ENCODE measurements at regions not wholly inside any gene's neighbourhood (a gene's known extent, or its start where the extent isn't known, plus 50 kb on each side); places are given as distances from the start of the nearest gene placed in this dataset.
"Not testable (repeated sequence)": the region's sequence is repeated elsewhere in the genome, so short reads cannot be mapped to it uniquely, and the experiment has no call there.

- H3K9me3 ChIP-seq (ENCODE audit: control insufficient read depth, insufficient read depth, low read length) = no peaks in the 10 kb centered on the region
- peaks cover 14% of the 10 kb centered on the region; the same call in 1 of the 2 replicates for H3K4me1 ChIP-seq (ENCODE audit: insufficient read depth, low read length)
- no peak overlapping the region for H3K9ac ChIP-seq (ENCODE audit: low read depth, low read length)
- no peaks in the 10 kb centered on the region for H3K36me3 ChIP-seq (ENCODE audit: insufficient read depth, low read length)
These were observed 404.4 kb downstream of the SPRY2 start for GRCh38 chr13:79936368-79937136.

GRCh38 chr13:79935121-79935520 is 405.8 kb downstream of the SPRY2 start:
- Histone ChIP-seq H3K36me3 (ENCODE audit: insufficient read depth, low read length) (no peaks in the 10 kb centered on the region), H3K4me1 (ENCODE audit: insufficient read depth, low read length) (peaks cover 14% of the 10 kb centered on the region; the same call in 1 of the 2 replicates), H3K9me3 (ENCODE audit: control insufficient read depth, insufficient read depth, low read length) (peaks cover 5% of the 10 kb centered on the region; the same call in 1 of the 2 replicates), H3K9ac (ENCODE audit: low read depth, low read length) (no peak overlapping the region)

GRCh38 chr13:79933389-79933788 is 407.5 kb downstream of the SPRY2 start:
- Histone ChIP-seq H3K9me3 (ENCODE audit: control insufficient read depth, insufficient read depth, low read length) (peaks cover 5% of the 10 kb centered on the region; the same call in 1 of the 2 replicates), H3K9ac (ENCODE audit: low read depth, low read length) (no peak overlapping the region), H3K36me3 (ENCODE audit: insufficient read depth, low read length) (no peaks in the 10 kb centered on the region), H3K4me1 (ENCODE audit: insufficient read depth, low read length) (peaks cover 9% of the 10 kb centered on the region; the same call in 1 of the 2 replicates)

GRCh38 chr13:79932556-79932955 is 408.4 kb downstream of the SPRY2 start:
- H3K36me3 ChIP-seq (ENCODE audit: insufficient read depth, low read length) = no peaks in the 10 kb centered on the region

GRCh38 chr13:79923973-79924556 is 416.9 kb downstream of the SPRY2 start:
- not testable (repeated sequence) for H3K9me3 ChIP-seq (ENCODE audit: control insufficient read depth, insufficient read depth, low read length); H3K4me1 ChIP-seq (ENCODE audit: insufficient read depth, low read length); H3K36me3 ChIP-seq (ENCODE audit: insufficient read depth, low read length); H3K9ac ChIP-seq (ENCODE audit: low read depth, low read length)

More at GRCh38 chr13:79932556-79932955, 408.4 kb downstream of the SPRY2 start:
- no peak overlapping the region for H3K9ac ChIP-seq (ENCODE audit: low read depth, low read length)
- peaks cover 5% of the 10 kb centered on the region; the same call in 1 of the 2 replicates for H3K9me3 ChIP-seq (ENCODE audit: control insufficient read depth, insufficient read depth, low read length)
- H3K4me1 ChIP-seq (ENCODE audit: insufficient read depth, low read length) = peaks cover 9% of the 10 kb centered on the region; the same call in 1 of the 2 replicates

GRCh38 chr13:79919091-79919490 is 421.8 kb downstream of the SPRY2 start:
- H3K9me3 ChIP-seq (ENCODE audit: control insufficient read depth, insufficient read depth, low read length) = peaks cover 3% of the 10 kb centered on the region
- no peaks in the 10 kb centered on the region for H3K4me1 ChIP-seq (ENCODE audit: insufficient read depth, low read length)
- no peaks in the 10 kb centered on the region for H3K36me3 ChIP-seq (ENCODE audit: insufficient read depth, low read length)
- H3K9ac ChIP-seq (ENCODE audit: low read depth, low read length) = no peak overlapping the region

- peaks cover 2% of the 10 kb centered on the region; the same call in 1 of the 2 replicates for H3K4me1 ChIP-seq (ENCODE audit: insufficient read depth, low read length)
- no peak overlapping the region for H3K9ac ChIP-seq (ENCODE audit: low read depth, low read length)
- no peaks in the 10 kb centered on the region for H3K36me3 ChIP-seq (ENCODE audit: insufficient read depth, low read length)
- H3K9me3 ChIP-seq (ENCODE audit: control insufficient read depth, insufficient read depth, low read length) = peaks cover 3% of the 10 kb centered on the region
These were observed 422.3 kb downstream of the SPRY2 start for GRCh38 chr13:79918620-79919019.

GRCh38 chr13:79917628-79918027 is 423.3 kb downstream of the SPRY2 start:
- Histone ChIP-seq H3K9ac (ENCODE audit: low read depth, low read length) (no peak overlapping the region), H3K9me3 (ENCODE audit: control insufficient read depth, insufficient read depth, low read length) (peaks cover 3% of the 10 kb centered on the region; the same call in 1 of the 2 replicates), H3K36me3 (ENCODE audit: insufficient read depth, low read length) (no peaks in the 10 kb centered on the region), H3K4me1 (ENCODE audit: insufficient read depth, low read length) (peaks cover 12% of the 10 kb centered on the region; the same call in 1 of the 2 replicates)

- Histone ChIP-seq H3K36me3 (ENCODE audit: insufficient read depth, low read length) (no peaks in the 10 kb centered on the region), H3K9me3 (ENCODE audit: control insufficient read depth, insufficient read depth, low read length) (no peaks in the 10 kb centered on the region), H3K9ac (ENCODE audit: low read depth, low read length) (no peak overlapping the region), H3K4me1 (ENCODE audit: insufficient read depth, low read length) (peaks cover 23% of the 10 kb centered on the region; the same call in 1 of the 2 replicates)
These were observed 425.7 kb downstream of the SPRY2 start for GRCh38 chr13:79915114-79915811.

GRCh38 chr13:79913141-79913827 is 427.6 kb downstream of the SPRY2 start:
- Histone ChIP-seq H3K9ac (ENCODE audit: low read depth, low read length) (no peak overlapping the region), H3K4me1 (ENCODE audit: insufficient read depth, low read length) (peaks cover 23% of the 10 kb centered on the region; the same call in 1 of the 2 replicates), H3K9me3 (ENCODE audit: control insufficient read depth, insufficient read depth, low read length) (no peaks in the 10 kb centered on the region), H3K36me3 (ENCODE audit: insufficient read depth, low read length) (no peaks in the 10 kb centered on the region)

- Histone ChIP-seq H3K9ac (ENCODE audit: low read depth, low read length) (no peak overlapping the region), H3K36me3 (ENCODE audit: insufficient read depth, low read length) (no peaks in the 10 kb centered on the region), H3K4me1 (ENCODE audit: insufficient read depth, low read length) (peaks cover 23% of the 10 kb centered on the region; the same call in 1 of the 2 replicates), H3K9me3 (ENCODE audit: control insufficient read depth, insufficient read depth, low read length) (no peaks in the 10 kb centered on the region)
These were observed 428.5 kb downstream of the SPRY2 start for GRCh38 chr13:79912403-79912802.

- H3K4me1 ChIP-seq (ENCODE audit: insufficient read depth, low read length) = peaks cover 23% of the 10 kb centered on the region; the same call in 1 of the 2 replicates
- no peaks in the 10 kb centered on the region for H3K36me3 ChIP-seq (ENCODE audit: insufficient read depth, low read length)
- H3K9me3 ChIP-seq (ENCODE audit: control insufficient read depth, insufficient read depth, low read length) = no peaks in the 10 kb centered on the region
- H3K9ac ChIP-seq (ENCODE audit: low read depth, low read length) = no peak overlapping the region
These were observed 429.9 kb downstream of the SPRY2 start for GRCh38 chr13:79910875-79911540.

- H3K4me1 ChIP-seq (ENCODE audit: insufficient read depth, low read length) = peaks cover 23% of the 10 kb centered on the region; the same call in 1 of the 2 replicates
- no peaks in the 10 kb centered on the region for H3K36me3 ChIP-seq (ENCODE audit: insufficient read depth, low read length)
- no peak overlapping the region for H3K9ac ChIP-seq (ENCODE audit: low read depth, low read length)
- no peaks in the 10 kb centered on the region for H3K9me3 ChIP-seq (ENCODE audit: control insufficient read depth, insufficient read depth, low read length)
These were observed 428.7 kb downstream of the NDFIP2 start for GRCh38 chr13:79909644-79910043.

All from ES-I3 (cell line).